ENCODE measurements at regions not wholly inside any gene's neighbourhood (a gene's known extent, or its start where the extent isn't known, plus 50 kb on each side); places are given as distances from the start of the nearest gene placed in this dataset.

DNA sequence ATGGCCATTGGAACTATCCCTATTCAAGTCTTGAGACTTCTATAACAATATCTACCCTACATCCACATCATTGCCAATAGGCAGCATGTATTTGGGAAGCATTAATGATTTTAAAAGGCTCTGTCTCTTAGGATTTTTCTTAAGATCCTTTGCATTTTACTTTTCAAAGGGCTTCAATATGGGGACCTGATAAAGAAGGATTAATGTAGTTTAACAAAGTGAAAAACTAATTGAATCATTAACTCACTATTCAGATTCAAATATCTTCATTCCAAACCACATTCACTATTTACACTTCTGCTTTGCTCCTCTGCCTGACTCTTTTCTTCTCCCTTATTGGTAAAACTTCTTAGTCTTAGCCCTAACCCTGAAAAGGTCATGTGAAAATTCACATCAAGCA is 333.0 kb downstream of the EPHA7 start:
- in situ Hi-C loops (cut with HindIII; ENCODE audit: low sequenced_read_pairs) = no loop called here
- DNase-seq (ENCODE audit: low spot score) = no peak

DNA sequence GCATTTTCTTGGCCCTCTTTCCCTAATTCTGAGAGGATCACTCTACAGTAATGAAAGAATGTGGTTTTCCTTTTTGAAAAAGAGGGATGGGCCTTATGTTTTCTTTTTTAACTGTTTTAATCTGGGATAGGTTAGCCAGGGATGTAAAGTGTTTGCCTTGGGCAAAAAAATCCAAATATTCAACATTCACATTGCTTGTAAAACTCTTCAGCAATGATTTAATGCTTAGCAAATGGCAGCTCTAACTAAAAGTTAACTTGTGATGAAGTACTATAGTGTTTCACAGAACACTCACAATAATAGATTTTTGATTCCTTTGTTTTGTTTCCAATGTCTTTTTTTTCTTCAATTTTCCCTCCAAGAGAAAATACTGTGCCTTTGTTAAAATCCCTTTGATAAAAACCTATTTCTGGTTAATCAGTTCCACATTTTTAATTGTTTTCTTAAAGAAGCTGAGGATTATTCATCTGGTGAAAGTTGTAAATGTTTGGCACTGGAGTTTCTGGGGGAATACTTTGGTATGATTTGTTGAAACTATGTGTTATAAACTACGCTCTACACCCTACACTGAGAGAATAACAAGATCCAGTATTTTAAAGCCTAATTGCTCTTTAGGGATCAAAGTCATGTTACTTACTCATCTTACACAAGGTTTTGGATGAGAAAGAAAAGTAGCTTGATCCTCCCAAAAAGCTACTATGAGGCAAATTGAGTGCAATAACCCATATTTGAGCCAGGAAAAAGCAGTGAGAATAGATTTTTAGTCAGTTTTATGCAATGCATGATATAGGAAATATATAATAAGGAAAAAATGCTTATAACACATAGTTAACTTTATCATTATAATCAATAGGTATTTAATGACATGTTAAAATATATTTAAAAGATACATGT is 335.8 kb downstream of the EPHA7 start:
- no peak for DNase-seq (ENCODE audit: low spot score)
- in situ Hi-C loops (cut with HindIII; ENCODE audit: low sequenced_read_pairs) = no loop called here

DNA sequence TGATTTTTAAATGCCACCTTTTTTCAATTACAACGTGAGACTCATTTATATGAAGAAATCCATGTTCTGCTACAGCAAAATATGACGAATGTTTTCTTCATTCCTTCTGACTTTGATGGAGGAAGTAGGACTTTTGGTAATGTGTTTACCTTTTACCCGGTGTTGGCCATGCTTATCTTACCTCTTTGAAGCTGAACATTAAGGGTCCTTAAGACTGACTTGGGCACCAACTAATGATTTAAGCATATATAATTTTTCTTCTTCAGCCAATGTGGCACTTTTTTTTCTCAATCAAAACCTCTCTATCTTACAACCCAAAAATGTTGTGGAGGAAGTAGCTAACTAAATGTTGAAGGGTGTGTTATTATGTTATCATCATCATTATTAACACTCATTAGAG is 337.5 kb downstream of the EPHA7 start:
- no peak for DNase-seq (ENCODE audit: low spot score)
- in situ Hi-C loops (cut with HindIII; ENCODE audit: low sequenced_read_pairs) = no loop called here

DNA sequence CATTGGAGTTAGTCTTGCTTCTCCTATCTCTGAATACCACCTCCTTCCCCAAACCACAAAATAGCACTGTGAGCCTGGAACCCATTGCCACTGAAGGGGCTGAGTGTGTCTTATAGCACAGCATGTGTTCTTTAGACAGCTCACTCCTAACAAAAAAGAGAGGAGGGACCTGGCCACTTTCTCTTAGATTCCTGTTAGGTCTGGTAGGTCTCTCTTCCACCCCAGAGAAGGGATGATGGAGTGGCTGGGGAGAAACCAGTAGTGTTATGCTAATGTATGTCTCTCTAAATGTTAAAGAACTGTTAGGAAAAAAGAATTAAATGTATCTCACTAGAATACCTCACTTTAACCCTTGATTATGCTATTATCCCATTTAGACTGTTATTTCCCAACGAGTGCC is 340.3 kb downstream of the EPHA7 start:
- no peak for DNase-seq (ENCODE audit: low spot score)
- in situ Hi-C loops (cut with HindIII; ENCODE audit: low sequenced_read_pairs) = no loop called here

DNA sequence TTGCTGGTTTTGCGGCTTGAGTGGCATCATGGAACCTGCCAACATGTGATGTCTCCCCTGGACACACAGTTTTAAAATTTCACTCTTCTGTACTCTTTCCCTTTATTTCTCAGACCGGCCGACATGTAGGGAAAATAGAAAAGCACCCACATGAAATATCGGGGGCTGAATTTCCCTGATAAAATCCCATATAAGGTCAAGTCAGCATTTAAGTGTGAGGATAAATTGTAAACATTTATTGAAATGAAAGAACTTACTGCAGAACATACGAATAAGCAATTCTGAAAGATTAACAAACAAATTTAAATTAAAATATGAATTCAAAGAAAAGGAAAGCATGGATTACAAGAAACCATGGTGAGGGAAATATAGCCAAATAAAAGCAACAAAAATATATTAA is 345.5 kb downstream of the EPHA7 start:
- in situ Hi-C loops (cut with HindIII; ENCODE audit: low sequenced_read_pairs) = no loop called here
- DNase-seq (ENCODE audit: low spot score) = no peak

DNA sequence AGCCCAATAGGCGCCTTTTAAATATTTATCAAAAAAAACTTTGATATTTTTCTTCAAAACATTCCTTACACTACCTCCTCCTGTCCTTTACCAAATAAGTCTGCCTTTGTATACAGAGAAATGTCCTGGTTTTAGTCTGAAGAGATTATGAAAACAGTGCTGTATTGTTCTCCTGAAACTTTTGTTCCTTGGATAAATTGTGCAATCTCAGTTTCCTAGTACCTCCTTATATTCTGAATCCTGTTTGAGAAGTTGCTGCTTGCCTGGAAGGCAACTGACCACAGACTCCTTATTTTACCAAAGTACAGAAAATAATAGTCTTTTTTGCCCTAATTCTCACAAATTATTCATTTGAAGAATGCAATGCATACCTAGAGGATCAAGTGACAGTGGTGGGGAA is 349.5 kb downstream of the EPHA7 start:
- in situ Hi-C loops (cut with HindIII; ENCODE audit: low sequenced_read_pairs) = no loop called here
- no peak for DNase-seq (ENCODE audit: low spot score)

DNA sequence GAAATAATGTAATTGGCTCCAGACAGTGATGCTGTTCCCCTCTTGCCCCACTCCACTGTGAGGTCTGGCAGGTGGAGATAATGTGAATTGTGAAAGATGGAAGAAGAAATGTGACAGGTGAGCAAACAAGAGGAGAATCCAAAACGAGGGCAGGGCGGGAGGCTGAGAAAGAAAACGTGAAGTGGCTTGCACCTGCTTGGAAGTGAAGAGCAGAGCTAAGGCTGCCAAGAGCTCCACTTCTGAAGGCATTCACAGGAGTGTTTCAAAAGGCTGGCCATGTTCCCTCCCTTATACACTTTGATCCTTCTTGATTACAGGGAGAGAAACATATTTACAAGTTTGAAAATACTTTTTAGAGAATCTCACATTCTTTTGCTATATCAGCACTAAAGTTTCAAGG is 359.4 kb downstream of the EPHA7 start:
- in situ Hi-C loops (cut with HindIII; ENCODE audit: low sequenced_read_pairs) = no loop called here

DNA sequence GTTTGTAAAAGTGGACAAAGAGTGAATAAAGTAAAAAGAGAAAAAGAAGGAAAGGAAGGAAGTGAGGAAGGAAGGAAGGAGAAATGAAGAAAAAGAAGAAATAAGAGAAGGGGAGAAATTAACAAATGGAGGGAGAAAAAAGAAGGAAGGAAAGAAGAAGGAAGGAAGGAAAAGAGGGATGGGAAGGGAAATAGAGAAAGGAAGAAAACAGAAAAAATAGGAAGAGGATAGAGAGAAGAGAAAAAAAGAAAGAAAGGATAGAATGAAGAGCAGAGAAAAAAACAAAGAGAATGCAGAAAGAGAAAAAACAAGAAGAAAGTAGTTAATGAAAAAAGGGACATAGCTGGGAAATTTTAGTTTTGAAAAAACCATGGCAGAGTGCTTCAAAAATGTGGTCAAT is 361.8 kb downstream of the EPHA7 start:
- in situ Hi-C loops (cut with HindIII; ENCODE audit: low sequenced_read_pairs) = no loop called here

More for the DNA sequence above, 359.4 kb downstream of the EPHA7 start:
- no peak for DNase-seq (ENCODE audit: low spot score)

DNA sequence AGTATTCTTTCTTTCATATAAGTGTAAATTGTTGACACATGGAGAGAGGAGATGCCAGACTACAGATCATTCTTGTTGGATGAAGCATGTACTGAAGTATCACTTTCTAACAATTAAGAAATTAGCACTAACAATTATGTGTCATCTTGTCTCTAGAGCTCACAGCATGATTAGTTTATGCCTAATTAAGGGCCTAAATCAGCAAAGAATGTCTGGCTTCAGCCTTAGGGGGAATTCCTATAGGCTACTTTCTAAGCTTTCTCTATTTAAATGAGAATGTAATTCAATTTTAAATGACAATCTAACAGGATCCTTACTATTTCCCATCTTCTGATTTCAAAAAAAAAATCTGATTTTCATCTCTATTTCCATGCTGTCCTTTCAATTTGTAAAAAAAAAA is 371.0 kb downstream of the EPHA7 start:
- in situ Hi-C loops (cut with HindIII; ENCODE audit: low sequenced_read_pairs) = no loop called here
- no peak for DNase-seq (ENCODE audit: low spot score)

More for the DNA sequence above, 361.8 kb downstream of the EPHA7 start:
- DNase-seq (ENCODE audit: low spot score) = no peak

DNA sequence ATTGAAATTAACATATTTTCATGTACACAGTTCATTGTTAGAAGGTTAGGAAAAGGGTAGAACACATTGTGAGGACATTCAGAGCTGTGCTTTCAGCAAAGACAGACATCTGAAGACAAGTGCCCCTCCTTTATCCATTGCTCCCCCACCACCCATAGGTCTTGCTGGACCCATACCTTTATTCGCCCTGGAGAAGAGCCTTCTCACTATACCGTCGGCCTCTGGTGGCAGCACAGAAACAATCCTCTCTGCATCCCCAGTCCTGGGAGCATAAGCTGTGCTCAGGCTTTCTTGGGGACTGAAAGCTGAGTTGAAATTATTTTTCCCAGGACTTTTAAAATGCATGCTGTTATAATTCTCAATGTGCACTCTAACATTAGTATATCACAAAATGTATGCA is 372.3 kb downstream of the EPHA7 start:
- in situ Hi-C loops (cut with HindIII; ENCODE audit: low sequenced_read_pairs) = no loop called here
- no peak for DNase-seq (ENCODE audit: low spot score)

DNA sequence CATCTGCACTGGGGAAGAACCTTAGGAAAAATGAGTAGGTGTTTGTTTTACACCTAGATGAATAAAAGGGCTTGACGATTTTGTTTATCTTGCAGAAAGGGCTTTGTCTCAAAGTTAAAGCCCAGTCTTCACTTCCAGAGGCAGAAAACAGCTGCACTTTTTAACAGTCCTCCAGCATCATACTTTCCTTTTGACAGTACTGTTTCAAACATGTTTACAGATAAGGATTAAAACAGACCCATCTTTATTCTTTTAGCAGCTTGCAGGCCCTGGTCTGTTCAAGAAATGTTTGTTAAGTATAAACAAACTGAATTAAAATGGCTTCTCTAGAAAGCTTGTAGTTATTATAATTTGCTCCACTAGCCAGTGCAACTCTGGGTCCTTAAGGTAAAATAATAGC is 374.2 kb downstream of the EPHA7 start:
- in situ Hi-C loops (cut with HindIII; ENCODE audit: low sequenced_read_pairs) = no loop called here
- no peak for DNase-seq (ENCODE audit: low spot score)

DNA sequence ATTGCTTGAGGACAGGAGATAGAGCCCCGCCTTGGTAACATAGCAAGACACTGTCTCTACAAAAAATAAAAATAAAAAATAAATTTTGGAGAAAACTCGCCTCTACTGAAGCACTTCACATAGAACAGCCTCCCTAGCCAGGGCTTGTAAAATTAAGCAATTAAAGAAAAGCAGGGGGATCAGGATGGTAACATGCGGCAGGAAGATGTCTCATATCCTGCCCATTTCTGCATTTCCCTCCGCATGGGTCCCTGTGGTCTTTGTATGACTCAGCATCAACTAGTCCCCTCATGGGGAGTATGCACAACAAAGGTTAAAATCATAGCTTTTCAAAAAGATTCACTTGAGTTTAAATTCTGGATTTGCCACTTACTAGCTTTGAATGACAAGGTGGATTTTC is 379.0 kb downstream of the EPHA7 start:
- no peak for DNase-seq (ENCODE audit: low spot score)
- in situ Hi-C loops (cut with HindIII; ENCODE audit: low sequenced_read_pairs) = no loop called here

DNA sequence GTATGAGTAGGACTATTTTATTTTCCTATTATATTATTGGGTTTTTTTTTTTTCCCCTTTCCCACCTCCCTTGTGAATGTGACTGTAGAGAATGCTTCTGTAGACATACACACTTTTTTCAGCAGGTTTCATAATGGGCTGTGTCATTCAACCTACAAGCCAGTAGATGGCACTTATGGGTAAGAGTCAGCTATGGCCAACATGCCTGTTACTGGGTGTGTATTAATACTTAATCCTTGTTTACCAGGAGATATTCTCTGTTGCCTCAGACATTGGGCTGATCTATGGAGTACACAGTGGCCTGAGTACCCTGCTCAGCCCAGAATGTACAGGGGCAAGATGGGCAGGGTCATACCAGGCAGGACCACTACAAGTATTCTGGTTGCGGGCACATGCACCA is 382.5 kb downstream of the EPHA7 start:
- in situ Hi-C loops (cut with HindIII; ENCODE audit: low sequenced_read_pairs) = no loop called here
- DNase-seq (ENCODE audit: low spot score) = no peak

DNA sequence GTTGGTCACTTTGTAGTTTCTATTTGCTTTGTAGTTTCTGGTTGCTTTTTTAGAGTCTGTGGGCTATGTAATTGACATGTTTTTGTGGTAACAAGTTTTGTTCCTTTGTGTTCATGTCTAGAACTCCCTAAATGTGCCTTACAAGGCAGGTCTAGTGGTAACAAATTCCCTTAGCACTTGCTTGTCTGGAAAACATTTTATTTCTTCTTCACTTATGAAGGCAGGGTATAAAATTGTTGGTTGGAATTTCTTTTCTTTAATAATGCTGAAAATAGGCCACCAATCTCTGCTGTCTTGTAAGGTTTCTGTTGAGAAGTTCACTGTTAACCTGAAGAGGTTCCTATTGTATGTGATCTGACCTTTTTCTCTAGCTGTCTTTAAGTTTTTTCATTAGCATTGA is 383.6 kb downstream of the EPHA7 start:
- no peak for DNase-seq (ENCODE audit: low spot score)
- in situ Hi-C loops (cut with HindIII; ENCODE audit: low sequenced_read_pairs) = no loop called here

DNA sequence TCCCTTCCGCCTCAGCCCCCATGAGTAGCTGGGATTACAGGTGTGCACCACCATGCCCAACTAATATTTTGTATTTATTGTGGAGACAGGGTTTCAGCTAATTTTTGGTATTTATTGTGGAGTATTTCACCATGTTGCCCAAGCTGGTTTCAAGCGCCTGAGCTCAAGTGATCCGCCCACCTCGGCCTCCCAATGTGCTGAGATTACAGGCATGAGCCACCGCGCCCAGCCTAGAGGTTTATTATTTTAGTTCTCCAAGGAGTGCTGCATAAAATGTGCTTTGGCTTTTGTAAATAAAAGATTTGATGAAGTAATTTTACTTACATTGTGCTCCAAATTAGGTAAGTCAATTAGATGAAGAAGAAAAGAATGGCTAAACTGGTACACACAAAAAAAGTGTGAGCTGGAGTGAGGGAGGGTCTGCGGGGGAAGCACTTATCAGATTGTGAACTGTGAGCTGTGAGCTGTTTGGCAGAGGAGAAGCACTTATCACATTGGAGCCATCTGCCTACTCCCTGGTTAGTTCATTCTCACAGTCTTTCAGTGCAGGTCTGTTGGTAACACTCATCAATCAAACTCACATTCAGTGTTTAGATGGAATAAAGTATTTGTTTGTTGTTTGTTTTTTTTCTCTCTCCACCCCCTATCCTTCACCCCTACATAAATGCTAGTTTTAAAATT is 398.0 kb downstream of the EPHA7 start:
- in situ Hi-C loops (cut with HindIII; ENCODE audit: low sequenced_read_pairs) = no loop called here
- DNase-seq (ENCODE audit: low spot score) = no peak

DNA sequence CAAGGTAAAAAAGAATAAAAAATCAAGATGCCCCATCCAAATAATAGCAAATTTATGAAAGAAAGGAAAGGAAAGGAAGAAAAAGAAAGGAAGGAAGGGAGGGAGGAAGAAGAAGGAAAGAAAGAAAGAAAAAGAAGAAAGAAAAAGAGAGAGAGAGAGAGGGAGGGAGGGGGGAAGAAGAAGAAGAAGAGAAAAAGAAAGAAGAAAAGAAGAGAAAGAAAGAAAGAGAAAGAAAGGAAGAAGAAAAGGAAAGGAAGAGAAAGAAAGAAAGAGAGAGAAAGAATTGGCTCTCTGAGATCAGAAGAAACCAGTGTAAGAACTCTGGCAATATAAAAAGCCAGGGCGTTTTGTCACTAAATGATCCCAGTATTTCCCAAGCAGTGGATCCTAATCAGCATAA is 401.7 kb downstream of the EPHA7 start:
- no peak for DNase-seq (ENCODE audit: low spot score)
- in situ Hi-C loops (cut with HindIII; ENCODE audit: low sequenced_read_pairs) = no loop called here

DNA sequence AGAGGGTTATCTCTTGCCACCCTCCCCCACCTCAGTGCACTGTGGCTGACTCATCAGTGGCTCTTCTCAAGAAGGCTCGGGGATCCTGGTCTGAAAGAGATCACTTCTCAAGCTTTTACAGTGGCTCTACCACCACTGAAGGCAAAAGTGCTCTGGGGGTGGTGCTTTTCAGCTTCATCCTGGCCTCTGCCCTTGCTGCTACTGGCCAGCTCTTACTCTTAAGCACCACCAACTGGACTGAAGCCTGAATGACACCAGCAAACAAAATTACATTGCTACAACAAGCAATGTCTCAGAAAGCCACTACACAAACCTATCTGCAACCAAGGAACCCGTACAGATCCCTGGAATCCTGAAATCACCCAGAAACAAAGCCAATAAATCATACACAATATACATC is 402.1 kb downstream of the EPHA7 start:
- in situ Hi-C loops (cut with HindIII; ENCODE audit: low sequenced_read_pairs) = no loop called here
- DNase-seq (ENCODE audit: low spot score) = no peak

DNA sequence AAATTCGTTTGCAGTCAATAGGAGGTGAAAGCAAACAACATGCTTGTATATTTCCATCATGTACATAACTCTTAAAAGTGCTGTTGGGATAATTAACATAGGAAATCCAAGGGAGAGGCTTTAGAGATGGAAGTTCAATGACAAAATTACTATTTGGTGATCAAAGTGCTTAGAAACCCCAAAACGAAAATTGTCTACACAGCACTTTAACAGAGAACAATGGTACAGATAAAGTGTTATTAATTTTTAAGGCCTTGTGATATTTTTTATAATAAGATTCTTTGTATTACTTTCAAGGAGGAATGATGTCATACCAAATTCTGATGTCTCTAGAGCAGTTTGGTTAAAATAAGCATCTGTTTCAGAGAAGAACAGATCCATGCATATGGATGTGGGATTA is 406.3 kb downstream of the EPHA7 start:
- in situ Hi-C loops (cut with HindIII; ENCODE audit: low sequenced_read_pairs) = no loop called here

DNA sequence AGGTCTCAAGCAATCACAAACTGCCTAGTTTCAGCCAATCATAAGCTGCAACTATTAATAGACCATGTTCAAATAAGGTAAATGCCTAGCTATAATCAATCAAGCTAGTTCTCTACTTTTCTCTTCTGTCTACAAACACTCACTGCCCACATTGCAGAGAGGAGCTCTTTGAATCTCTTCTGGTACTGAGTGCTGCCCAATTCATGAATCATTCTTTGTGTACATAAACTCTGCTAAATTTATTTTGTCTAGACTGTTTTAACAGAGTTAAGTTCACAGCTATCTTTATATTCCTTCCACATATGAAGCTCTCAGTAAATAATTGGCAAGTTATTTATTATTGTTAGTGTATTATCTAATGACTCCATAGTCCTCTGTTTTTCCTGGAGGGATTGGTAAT is 411.0 kb downstream of the EPHA7 start:
- in situ Hi-C loops (cut with HindIII; ENCODE audit: low sequenced_read_pairs) = no loop called here
- no peak for DNase-seq (ENCODE audit: low spot score)

More for the DNA sequence above, 406.3 kb downstream of the EPHA7 start:
- DNase-seq (ENCODE audit: low spot score) = no peak

DNA sequence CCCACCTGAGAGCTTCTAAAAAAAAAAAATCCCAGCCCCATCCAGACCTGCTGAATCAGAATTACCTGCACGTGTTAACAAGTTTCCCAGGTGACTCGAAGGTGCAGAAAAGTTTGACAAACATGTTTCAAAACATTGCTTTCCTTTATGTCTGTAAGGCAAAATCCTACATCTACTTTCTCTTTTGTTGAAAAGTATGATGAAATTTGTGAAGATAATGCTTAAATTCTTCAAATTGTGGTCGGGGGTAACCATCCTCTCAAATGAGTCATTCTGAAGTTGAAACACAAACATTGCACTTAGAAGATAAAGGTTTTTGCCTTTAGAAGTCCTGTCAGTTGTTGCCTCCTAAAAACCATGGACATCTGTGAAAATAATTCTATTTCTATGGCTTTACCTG is 429.7 kb downstream of the EPHA7 start:
- no peak for DNase-seq (ENCODE audit: low spot score)
- in situ Hi-C loops (cut with HindIII; ENCODE audit: low sequenced_read_pairs) = no loop called here

DNA sequence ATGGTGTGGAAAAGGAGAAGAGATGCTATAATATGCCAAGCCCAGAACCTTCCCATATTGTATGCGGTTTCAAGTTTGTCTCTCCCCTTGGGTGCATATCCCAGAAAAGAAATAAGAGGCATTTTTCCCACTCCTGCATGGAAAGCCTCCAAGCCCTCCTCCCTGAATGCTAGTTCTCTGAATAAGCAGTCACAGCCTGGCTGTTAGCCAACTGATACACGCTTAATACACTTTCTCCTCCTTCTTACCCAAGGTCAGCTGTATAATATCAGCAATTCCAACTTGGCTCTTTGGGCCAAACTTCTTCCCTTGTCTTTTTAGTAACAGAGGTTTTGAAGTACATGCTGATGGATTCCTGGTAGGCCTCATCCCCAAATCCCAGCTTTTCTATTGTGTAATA is 440.1 kb downstream of the EPHA7 start:
- DNase-seq (ENCODE audit: low spot score) = no peak
- in situ Hi-C loops (cut with HindIII; ENCODE audit: low sequenced_read_pairs) = no loop called here
